Motor neuron (in vitro differentiated cells): ENCODE measurements at regions not wholly inside any gene's neighbourhood (a gene's known extent, or its start where the extent isn't known, plus 50 kb on each side); places are given as distances from the start of the nearest gene placed in this dataset.
A peak's percentile ranks its signal among the peaks of the same experiment; 100 is the strongest.
"Not testable (repeated sequence)": the region's sequence is repeated elsewhere in the genome, so short reads cannot be mapped to it uniquely, and the experiment has no call there.

ENCODE experiments used
- ATAC-seq, 8 experiments: fragments of 200-7000 bp; cut with Tn5 transposase; replicated peaks in 6 of 8; 2 replicates each; pipeline ENCODE4 v1.8.0; 2021; ENCODE audit warnings: mild to moderate bottlenecking in 8 of 8, moderate library complexity in 8 of 8
- H3K27ac ChIP-seq, 2 donors: fragments of 250-450 bp; sonication (Bioruptor Pico); 2 replicates each; pipeline ENCODE4 v1.9.0; 2021; ENCODE audit warnings: antibody characterized with exemption in 2 of 2, mild to moderate bottlenecking in 2 of 2, moderate library complexity in 1 of 2
- H3K4me1 ChIP-seq, 2 donors: fragments of 250-450 bp; sonication (Bioruptor Pico); replicated peaks in 1 of 2; 2 replicates each; pipeline ENCODE4 v1.6.1; 2021; ENCODE audit warnings: antibody characterized with exemption in 2 of 2, mild to moderate bottlenecking in 2 of 2, moderate library complexity in 1 of 2
- H3K4me3 ChIP-seq, 5 donors: fragments of 250-450 bp; sonication (Bioruptor Pico); 2 replicates each; pipeline ENCODE4 v1.9.0; 2021; ENCODE audit warnings: antibody characterized with exemption in 5 of 5, mild to moderate bottlenecking in 5 of 5, moderate library complexity in 4 of 5
- WGBS, 10 experiments: fragments of 450-650 bp; shearing (Covaris generic); methylation state at CpG; one replicate each; pipeline ENCODE4 v1.0.0; 2022; 5-methylcytosine and 5-hydroxymethylcytosine counted together
- in situ Hi-C, 9 experiments: fragments of 400-800 bp; cut with MboI; loops; one replicate each; pipeline ENCODE4 v1.15.0; 2021; ENCODE audit warnings: low sequenced_read_pairs in 9 of 9, low pct_unique_long_range_greater_than_20kb in 2 of 9; ENCODE audit not compliant: unreplicated experiment in 9 of 9

DNA sequence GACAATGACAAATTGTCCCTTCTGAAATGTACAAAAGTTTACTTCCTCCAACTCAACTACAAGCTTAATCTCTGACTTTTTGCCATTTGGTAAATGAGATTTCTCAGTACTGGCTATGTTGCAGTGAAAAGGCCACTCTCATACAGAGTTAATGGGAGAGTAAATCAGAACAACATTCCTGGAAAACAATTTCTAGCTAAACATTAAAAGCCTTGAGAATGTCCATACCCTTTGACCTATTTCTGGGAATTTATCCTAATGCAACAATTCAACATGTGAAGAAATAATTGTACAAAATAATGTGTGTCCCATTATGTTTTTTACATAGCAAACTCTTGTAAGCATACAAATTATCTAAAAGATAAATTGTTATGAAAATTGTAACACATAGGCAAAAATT lies 56.3 kb upstream of the SPEF2 start:
- in situ Hi-C loops, result no loop called here
- Histone ChIP-seq H3K4me1 (no peaks in the 10 kb centered on the region), H3K27ac (no peak overlapping the region), H3K4me3 (no peak overlapping the region)
- ATAC-seq, result no peak

DNA sequence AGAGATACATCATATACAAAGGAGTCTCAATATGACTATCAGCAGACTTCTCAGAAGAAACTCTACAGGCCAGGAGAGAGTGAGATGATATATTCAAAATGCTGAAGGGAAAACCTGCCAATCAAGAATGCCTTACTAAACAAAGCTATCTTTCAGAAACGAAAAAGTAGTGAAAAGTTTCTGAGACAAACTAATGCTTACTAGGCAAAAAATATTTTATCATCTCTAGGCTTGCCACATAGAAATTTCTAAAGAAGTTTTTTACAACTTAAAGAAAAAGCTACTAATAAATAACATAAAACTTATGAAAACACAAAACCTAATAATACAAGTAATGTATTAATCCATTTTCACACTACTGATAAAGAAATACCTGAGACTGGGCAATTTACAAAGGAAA lies 59.9 kb upstream of the SPEF2 start:
- Histone ChIP-seq H3K27ac (no peak overlapping the region), H3K4me3 (no peak overlapping the region), H3K4me1 (no peaks in the 10 kb centered on the region)
- in situ Hi-C loops, result no loop called here
- no peak for ATAC-seq
- WGBS, 10 experiments, result 0 to 89% (median 27%) methylated on average over 1 of the region's 1 CpG; no CpG with 5 or more reads in 1 of the 10 experiments

DNA sequence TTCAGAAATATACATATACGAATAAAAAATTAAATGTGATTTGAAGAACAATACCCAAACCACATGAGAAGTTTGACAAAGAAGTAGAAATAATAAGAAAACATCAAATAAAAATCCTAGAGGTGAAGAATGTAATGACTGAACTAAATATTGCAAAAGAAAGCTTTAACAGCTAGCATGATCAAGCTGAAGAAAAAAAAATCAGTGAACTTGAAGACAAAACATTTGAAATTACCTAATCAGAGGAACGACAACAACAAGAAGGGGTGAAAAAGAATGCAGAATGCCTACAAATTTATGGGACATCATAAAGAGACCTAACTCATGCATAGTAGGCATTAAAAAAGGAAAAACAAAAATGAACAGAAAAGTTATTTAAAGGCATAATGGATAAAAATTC lies 60.5 kb upstream of the SPEF2 start:
- WGBS, 10 experiments, result 14 to 83% (median 55%) methylated on average over 2 of the region's 2 CpGs

DNA sequence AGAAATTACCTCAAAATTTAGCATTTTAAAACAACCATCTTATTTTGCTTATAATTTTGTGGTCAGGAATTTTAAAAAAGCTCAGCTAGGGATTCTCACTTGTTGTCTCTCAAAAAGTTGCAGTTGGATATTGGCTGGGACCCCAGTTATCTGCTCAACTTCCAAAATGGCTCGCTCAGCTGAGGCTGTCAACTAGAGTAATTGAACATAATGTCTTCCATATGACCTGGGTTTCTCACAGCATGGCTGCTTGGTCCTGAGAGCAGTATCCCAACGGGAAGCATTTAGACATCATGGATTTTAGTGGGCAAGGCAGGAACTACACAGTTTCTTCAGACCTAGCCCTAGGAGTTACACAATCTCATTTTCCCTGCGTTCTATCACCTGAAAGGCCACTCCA lies 63.6 kb upstream of the SPEF2 start:
- ATAC-seq, result no peak
- no peaks in the 10 kb centered on the region for H3K4me1 ChIP-seq
- in situ Hi-C loops, result no loop called here
- no peak overlapping the region for H3K27ac ChIP-seq
- 0 to 80% (median 67%) methylated on average over 1 to 3 of the region's 3 CpGs; no CpG with 5 or more reads in 1 of the 10 experiments for WGBS, 10 experiments
- H3K4me3 ChIP-seq, result no peak overlapping the region

More for the DNA sequence above, 60.5 kb upstream of the SPEF2 start:
- H3K4me3 ChIP-seq, result no peak overlapping the region
- in situ Hi-C loops, result no loop called here
- ATAC-seq, result no peak
- H3K4me1 ChIP-seq, result no peaks in the 10 kb centered on the region
- H3K27ac ChIP-seq, result no peak overlapping the region

DNA sequence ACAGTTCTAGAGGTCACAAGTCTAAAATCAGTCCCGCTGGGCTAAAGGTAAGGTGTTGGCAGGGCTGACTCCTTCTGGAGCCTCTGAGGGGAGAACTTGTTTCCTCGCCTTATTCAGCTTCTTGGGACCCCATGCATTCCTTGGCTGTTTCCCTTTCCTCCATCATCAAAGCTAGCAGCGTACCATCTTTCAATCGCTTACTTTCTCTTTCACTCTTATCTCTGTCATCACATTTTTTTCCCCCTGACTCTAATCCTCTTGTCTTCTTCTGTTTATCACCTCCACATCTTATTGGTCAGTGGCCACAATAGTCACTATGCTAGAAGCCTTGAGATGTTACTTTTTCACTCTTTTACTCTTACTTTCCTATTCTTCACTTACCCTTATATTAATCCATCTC lies 72.5 kb upstream of the SPEF2 start:
- in situ Hi-C loops, result no loop called here
- no peak overlapping the region for H3K27ac ChIP-seq

DNA sequence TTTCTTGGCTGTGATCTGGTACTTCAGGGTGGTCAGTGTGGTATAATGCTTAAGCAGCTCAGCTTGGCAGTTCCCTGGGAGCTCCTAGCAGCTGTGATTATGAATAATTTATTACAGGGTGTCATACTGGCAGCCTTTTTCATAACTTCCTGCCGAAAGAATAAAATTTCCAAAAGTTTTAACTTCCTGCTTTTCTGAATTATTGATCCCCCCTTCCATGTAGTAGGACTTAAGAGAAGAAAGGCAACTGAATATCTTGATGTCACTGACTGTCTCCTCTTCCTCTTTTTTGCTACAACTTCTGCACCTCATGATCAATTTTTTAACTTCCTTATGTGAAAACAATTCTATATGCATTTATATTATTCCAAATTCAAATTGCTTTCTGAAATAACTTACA lies 74.3 kb upstream of the SPEF2 start:
- Histone ChIP-seq H3K4me3 (no peak overlapping the region), H3K27ac (no peak overlapping the region), H3K4me1 (no peaks in the 10 kb centered on the region)
- WGBS, 10 experiments, result 0 to 100% (median 77%) methylated on average over 1 of the region's 1 CpG
- in situ Hi-C loops, result no loop called here
- peak in 1 of 8 experiments; percentile 16 for ATAC-seq

More for the DNA sequence above, 72.5 kb upstream of the SPEF2 start:
- WGBS, 10 experiments, result 47 to 94% (median 81%) methylated on average over 3 to 4 of the region's 4 CpGs; no CpG with 5 or more reads in 2 of the 10 experiments
- no peak for ATAC-seq
- H3K4me1 ChIP-seq, result no peaks in the 10 kb centered on the region
- no peak overlapping the region for H3K4me3 ChIP-seq

DNA sequence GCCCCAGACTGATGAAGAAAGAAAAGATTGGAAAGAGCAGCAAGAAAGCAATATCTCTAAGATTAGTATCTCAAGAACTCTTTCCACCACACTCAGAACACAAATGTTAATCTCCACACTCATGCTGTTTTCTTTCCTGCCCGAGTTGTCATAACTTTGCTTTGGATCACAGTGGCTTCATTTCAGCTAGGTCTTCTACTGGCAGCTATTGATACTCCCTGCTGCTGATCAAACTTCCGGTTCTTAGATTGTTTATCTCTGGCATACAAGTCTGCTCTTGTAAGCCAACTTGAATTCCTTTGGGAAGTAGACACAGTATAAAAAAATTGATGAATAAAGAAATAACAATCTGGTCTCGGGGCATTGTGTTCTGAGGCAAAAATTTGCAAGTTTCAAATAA lies 77.7 kb upstream of the SPEF2 start:
- in situ Hi-C loops, result no loop called here
- 13 to 100% (median 67%) methylated on average over 1 to 3 of the region's 3 CpGs; no CpG with 5 or more reads in 1 of the 10 experiments for WGBS, 10 experiments

DNA sequence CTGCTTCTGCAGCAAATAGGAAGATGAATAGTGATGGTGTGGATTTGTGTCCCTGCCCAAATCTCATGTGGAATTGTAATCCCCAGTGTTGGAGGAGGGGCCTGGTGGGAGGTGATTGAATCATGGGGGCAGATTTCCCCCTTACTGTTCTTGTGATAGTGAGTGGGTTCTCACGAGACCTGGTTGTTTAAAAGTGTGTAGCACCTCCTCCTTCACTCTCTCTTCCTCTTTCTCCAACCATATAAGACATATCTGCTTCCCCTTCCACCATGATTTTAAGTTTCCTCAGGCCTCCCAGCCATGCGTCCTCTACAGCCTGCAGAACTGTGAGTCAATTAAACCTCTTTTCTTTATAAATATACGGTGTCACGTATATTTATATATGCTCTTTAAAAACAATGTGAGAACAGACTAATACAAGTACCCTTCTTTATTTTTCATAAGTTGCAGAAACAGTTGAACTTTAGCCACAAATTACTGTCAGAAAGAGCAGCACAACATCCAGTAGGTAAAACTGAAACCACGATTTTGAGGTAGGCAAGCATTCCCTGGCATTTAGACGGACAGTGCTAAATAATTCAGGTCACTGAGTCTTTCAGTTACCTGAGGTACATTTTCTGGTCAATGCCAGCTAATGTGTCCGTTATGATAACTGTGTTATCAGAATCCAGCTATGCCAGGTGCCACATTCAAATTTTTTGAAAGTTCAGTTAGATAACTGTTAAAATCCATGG lies 79.3 kb upstream of the SPEF2 start:
- WGBS, 10 experiments, result 33 to 78% (median 54%) methylated on average over 2 to 7 of the region's 7 CpGs
- in situ Hi-C loops, result no loop called here
- H3K4me1 ChIP-seq, result no peaks in the 10 kb centered on the region
- no peak overlapping the region for H3K4me3 ChIP-seq
- no peak overlapping the region for H3K27ac ChIP-seq
- ATAC-seq, result no peak

More for the DNA sequence above, 77.7 kb upstream of the SPEF2 start:
- Histone ChIP-seq H3K4me1 (no peaks in the 10 kb centered on the region), H3K4me3 (no peak overlapping the region), H3K27ac (no peak overlapping the region)
- ATAC-seq, result no peak

DNA sequence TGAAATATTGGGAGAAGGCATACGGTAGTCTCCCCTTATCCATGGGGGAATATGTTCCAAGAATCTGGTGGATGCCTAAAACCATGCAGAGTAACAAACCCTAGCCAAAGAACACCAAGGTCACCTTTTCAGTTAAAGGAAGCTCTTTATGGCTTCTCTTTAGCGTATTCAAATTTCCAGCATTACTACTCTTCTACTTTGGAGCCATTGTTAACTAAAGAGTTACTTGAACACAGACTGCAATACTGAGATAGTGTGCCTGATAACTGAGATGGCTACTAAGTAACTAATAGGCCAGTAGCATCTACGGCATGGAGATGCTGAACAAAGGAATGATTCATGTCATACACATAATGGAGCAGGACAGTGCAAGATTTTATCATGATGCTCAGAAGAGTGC lies 84.5 kb upstream of the SPEF2 start:
- in situ Hi-C loops, result no loop called here
- no peak overlapping the region for H3K4me3 ChIP-seq
- no peak overlapping the region for H3K27ac ChIP-seq
- 48 to 94% (median 85%) methylated on average over 1 to 3 of the region's 3 CpGs; no CpG with 5 or more reads in 2 of the 10 experiments for WGBS, 10 experiments
- ATAC-seq, result no peak
- H3K4me1 ChIP-seq, result no peaks in the 10 kb centered on the region

DNA sequence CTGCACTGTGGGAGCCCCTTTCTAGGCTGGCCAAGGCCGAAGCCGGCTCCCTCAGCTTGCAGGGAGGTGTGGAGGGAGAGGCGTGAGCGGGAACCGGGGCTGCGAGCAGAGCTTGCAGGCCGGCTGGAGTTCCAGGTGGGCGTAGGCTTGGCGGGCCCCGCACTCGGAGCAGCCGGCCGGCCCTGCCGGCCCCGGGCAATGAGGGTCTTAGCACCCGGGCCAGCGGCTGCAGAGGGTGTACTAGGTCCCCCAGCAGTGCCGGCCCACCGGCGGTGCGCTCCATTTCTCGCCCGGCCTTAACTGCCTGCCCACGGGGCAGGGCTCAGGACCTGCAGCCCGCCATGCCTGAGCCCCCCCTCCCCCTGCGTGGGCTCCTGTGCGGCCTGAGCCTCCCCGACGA lies 86.1 kb upstream of the SPEF2 start:
- H3K4me1 ChIP-seq, H3K27ac ChIP-seq, ATAC-seq, H3K4me3 ChIP-seq, in situ Hi-C loops: not testable (repeated sequence)
- 93% methylated on average over 3 of the region's 29 CpGs; no CpG with 5 or more reads in 9 of the 10 experiments for WGBS, 10 experiments

DNA sequence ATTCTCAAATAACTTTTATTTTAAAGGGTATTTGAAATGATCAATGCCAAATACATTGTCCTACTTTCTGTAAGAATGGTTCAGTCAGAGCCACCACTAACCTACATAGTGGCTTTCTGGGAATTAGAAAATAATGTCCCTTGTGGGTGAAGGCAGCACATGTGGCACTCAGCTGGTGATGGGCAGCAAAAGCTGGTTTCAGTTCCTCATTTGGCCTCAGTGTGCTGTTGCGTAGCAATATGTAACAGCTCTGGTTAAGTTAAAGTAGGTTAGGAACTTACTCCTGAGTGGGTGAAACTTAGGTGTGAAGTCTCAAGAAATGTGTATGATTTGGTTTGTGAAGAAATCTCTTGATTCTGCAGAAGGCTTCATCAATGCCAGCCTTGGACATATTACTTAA lies 99.6 kb upstream of the SPEF2 start:
- peak in 2 of 8 experiments; percentile 32 to 70 for ATAC-seq
- 33 to 100% (median 60%) methylated on average over 1 of the region's 1 CpG; no CpG with 5 or more reads in 5 of the 10 experiments for WGBS, 10 experiments
- Histone ChIP-seq H3K4me1 (no peaks in the 10 kb centered on the region), H3K4me3 (no peak overlapping the region), H3K27ac (no peak overlapping the region)
- in situ Hi-C loops, result no loop called here

DNA sequence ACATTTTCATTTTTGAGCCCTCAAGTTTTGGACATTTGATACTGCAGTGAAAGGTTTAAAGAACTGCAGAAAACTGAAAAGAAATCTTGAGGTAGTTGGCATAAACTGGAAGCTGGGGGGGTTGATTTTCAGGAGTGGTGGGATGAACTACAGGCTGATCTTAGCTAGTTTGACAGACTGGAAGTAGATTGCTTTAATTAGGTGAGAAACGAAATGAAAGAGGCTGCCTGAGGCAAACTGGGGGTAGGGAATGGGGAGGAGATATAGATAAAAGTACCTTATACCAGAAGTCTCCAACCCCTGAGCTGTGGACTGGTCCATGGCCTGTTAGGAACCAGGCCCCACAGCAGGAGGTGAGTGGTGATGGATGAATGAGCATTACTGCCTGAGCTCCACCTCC lies 101.4 kb upstream of the SPEF2 start:
- no peaks in the 10 kb centered on the region for H3K4me1 ChIP-seq
- in situ Hi-C loops, result no loop called here
- no peak overlapping the region for H3K4me3 ChIP-seq
- H3K27ac ChIP-seq, result no peak overlapping the region
- 0 to 40% (median 0%) methylated on average over 1 of the region's 1 CpG; no CpG with 5 or more reads in 6 of the 10 experiments for WGBS, 10 experiments
- ATAC-seq, result no peak

DNA sequence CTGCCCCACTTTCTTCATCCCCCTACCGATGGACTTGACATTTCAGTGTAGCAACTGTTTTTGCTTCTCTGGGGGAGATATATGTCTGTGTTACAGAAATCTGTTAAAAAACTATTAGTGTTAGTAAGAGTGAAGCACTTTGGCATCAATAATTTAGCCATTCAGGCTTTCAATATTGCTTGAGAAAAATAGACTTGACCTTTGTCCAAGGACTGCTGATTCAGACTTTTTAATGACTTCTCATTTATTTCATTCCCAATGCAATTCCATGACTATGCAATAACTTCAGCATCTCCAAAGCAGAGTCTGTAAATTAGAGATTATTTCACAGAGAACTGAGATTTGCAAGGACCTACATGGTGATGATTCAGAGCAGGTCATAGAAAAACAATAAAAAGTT lies 104.1 kb upstream of the SPEF2 start:
- no peaks in the 10 kb centered on the region for H3K4me1 ChIP-seq
- ATAC-seq, result no peak
- no peak overlapping the region for H3K27ac ChIP-seq
- H3K4me3 ChIP-seq, result no peak overlapping the region
- in situ Hi-C loops, result no loop called here
- WGBS, 10 experiments, result 14 to 100% (median 83%) methylated on average over 1 of the region's 1 CpG; no CpG with 5 or more reads in 3 of the 10 experiments

DNA sequence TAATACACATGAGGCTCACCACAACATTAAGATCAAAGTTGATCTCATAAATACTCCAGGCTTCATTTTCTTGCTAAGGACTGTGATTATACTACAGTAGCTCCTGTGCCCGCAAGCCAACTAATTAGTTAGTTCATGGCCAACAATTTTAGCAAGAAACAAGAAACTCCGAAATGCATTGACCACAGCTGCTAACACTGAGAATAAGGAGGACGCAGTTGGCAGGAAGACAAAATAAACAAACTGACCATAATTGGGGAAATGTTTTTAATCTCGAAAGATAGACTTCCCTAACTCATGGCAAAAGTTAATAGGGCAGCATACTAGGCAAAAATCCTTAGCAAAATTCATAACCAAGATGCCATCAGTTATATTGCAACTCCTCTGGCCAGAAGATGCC lies 115.5 kb upstream of the SPEF2 start:
- in situ Hi-C loops, result no loop called here
- Histone ChIP-seq H3K27ac (no peak overlapping the region), H3K4me1 (no peaks in the 10 kb centered on the region), H3K4me3 (no peak overlapping the region)
- 17 to 100% (median 67%) methylated on average over 2 to 4 of the region's 4 CpGs; no CpG with 5 or more reads in 1 of the 10 experiments for WGBS, 10 experiments
- ATAC-seq, result no peak
